ENCODE measurements at regions not wholly inside any gene's neighbourhood (a gene's known extent, or its start where the extent isn't known, plus 50 kb on each side); places are given as distances from the start of the nearest gene placed in this dataset.

- Histone ChIP-seq H3K9me3 (no peaks in the 10 kb centered on the region), H3K27me3 (no peaks in the 10 kb centered on the region), H3K4me3 (no peak overlapping the region), H3K36me3 (no peaks in the 10 kb centered on the region), H3K4me1 (peaks cover 0 to 8% (median 0%) of the 10 kb centered on the region in 4 donors), H3K27ac (peak overlapping the region; percentile 25 to 57 (median 33))
- 43% methylated on average over 11 of the region's 12 CpGs for WGBS (ENCODE audit: insufficient coverage, low coverage, low lambda C conversion rate, missing lambda C conversion rate)
- ATAC-seq = peak; percentile 75 to 92 (median 83)
- intact Hi-C loops (cut with DNase I) = no loop called here
- TF ChIP-seq CTCF (IDR thresholded peaks at IDR 0.05) = no peak
- no peak for TF ChIP-seq POLR2A (IDR thresholded peaks at IDR 0.05)
- peak; percentile 53 to 57 (median 53) for DNase-seq
These were observed 78.6 kb upstream of the ARMC3 start for GRCh38 chr10:22849077-22849805.

GRCh38 chr10:22848509-22848908, 79.3 kb upstream of the ARMC3 start:
- 88% methylated on average over 4 of the region's 4 CpGs for WGBS (ENCODE audit: insufficient coverage, low coverage, low lambda C conversion rate, missing lambda C conversion rate)
- TF ChIP-seq POLR2A (IDR thresholded peaks at IDR 0.05) (no peak), CTCF (IDR thresholded peaks at IDR 0.05) (no peak)

GRCh38 chr10:22846294-22846693, 81.6 kb upstream of the ARMC3 start:
- Histone ChIP-seq H3K36me3 (no peaks in the 10 kb centered on the region), H3K4me1 (no peaks in the 10 kb centered on the region), H3K27ac (no peak overlapping the region), H3K9me3 (no peaks in the 10 kb centered on the region), H3K27me3 (no peaks in the 10 kb centered on the region), H3K4me3 (no peak overlapping the region)
- ATAC-seq = no peak
- DNase-seq = no peak
- WGBS (ENCODE audit: insufficient coverage, low coverage, low lambda C conversion rate, missing lambda C conversion rate) = 60% methylated on average over 1 of the region's 2 CpGs
- intact Hi-C loops (cut with DNase I) = no loop called here
- no peak for TF ChIP-seq CTCF (IDR thresholded peaks at IDR 0.05)
- no peak for TF ChIP-seq POLR2A (IDR thresholded peaks at IDR 0.05)

More at GRCh38 chr10:22848509-22848908, 79.3 kb upstream of the ARMC3 start:
- Histone ChIP-seq H3K9me3 (no peaks in the 10 kb centered on the region), H3K4me3 (no peak overlapping the region), H3K27me3 (no peaks in the 10 kb centered on the region), H3K27ac (no peak overlapping the region), H3K4me1 (peaks cover 0 to 8% (median 0%) of the 10 kb centered on the region in 4 donors), H3K36me3 (no peaks in the 10 kb centered on the region)
- intact Hi-C loops (cut with DNase I) = no loop called here
- ATAC-seq (no peak), DNase-seq (no peak)

- Histone ChIP-seq H3K27ac (no peak overlapping the region), H3K9me3 (no peaks in the 10 kb centered on the region), H3K4me1 (no peaks in the 10 kb centered on the region), H3K4me3 (no peak overlapping the region), H3K27me3 (no peaks in the 10 kb centered on the region), H3K36me3 (no peaks in the 10 kb centered on the region)
- TF ChIP-seq POLR2A (IDR thresholded peaks at IDR 0.05) (no peak), CTCF (IDR thresholded peaks at IDR 0.05) (no peak)
- 64% methylated on average over 5 of the region's 5 CpGs for WGBS (ENCODE audit: insufficient coverage, low coverage, low lambda C conversion rate, missing lambda C conversion rate)
- intact Hi-C loops (cut with DNase I) = no loop called here
- DNase-seq = no peak
- ATAC-seq = no peak
These were observed 88.2 kb upstream of the ARMC3 start for GRCh38 chr10:22839639-22840038.
